Peyer's patch (tissue), 4 donors: ENCODE measurements at regions not wholly inside any gene's neighbourhood (a gene's known extent, or its start where the extent isn't known, plus 50 kb on each side); places are given as distances from the start of the nearest gene placed in this dataset.

Experiments used
- CTCF ChIP-seq, 6 experiments: fragments of 450-650 bp in 4 of 6; fragments of 200-600 bp in 2 of 6; sonication (generic) in 1 of 6; IDR thresholded peaks; one replicate each; pipeline ENCODE4 v1.5.1; 2017 to 2019; ENCODE audit warnings: antibody characterized with exemption in 6 of 6, mild to moderate bottlenecking in 3 of 6, moderate library complexity in 1 of 6
- POLR2A ChIP-seq, 2 donors: fragments of 450-650 bp; IDR thresholded peaks; one replicate each; pipeline ENCODE4 v1.5.1; 2017; ENCODE audit warnings: antibody characterized with exemption in 2 of 2, mild to moderate bottlenecking in 2 of 2, moderate library complexity in 2 of 2

- no peak for TF ChIP-seq CTCF (IDR thresholded peaks at IDR 0.05)
- TF ChIP-seq POLR2A (IDR thresholded peaks at IDR 0.05): no peak
These were observed 59.7 kb upstream of the UBL3 start for GRCh38 chr13:29909975-29910674.
